AG04449 (cell line): ENCODE measurements at regions not wholly inside any gene's neighbourhood (a gene's known extent, or its start where the extent isn't known, plus 50 kb on each side); places are given as distances from the start of the nearest gene placed in this dataset.

ENCODE experiments used
- CTCF ChIA-PET: fragments of 350-600 bp; formaldehyde crosslinking; extraction: SDS; loops from one replicate; lab custom pipeline; 2021; ENCODE audit warnings: antibody characterized with exemption; lab: Yijun Ruan, JAX
- POLR2A ChIA-PET: fragments of 400-600, 350-600 bp; formaldehyde crosslinking; extraction: SDS; loops from one replicate; lab custom pipeline; 2020; ENCODE audit warnings: antibody characterized with exemption, inconsistent platforms; lab: Yijun Ruan, JAX
- DNase-seq: peaks from one replicate; pipeline ENCODE4 v3.0.0-alpha.2; 2010; ENCODE audit warnings: low read depth, low spot score
- H3K4me3 ChIP-seq: 2 replicates; pipeline ENCODE4 v1.5.1; 2011; ENCODE audit warnings: low read depth, mild to moderate bottlenecking, control low read depth, low read length
- CTCF ChIP-seq: IDR thresholded peaks from one replicate; pipeline ENCODE4 v1.5.1; 2011; ENCODE audit warnings: mild to moderate bottlenecking, moderate library complexity, low read length, control low read depth, inconsistent platforms; ENCODE audit not compliant: insufficient read depth; ENCODE audit errors: missing control alignments

DNA sequence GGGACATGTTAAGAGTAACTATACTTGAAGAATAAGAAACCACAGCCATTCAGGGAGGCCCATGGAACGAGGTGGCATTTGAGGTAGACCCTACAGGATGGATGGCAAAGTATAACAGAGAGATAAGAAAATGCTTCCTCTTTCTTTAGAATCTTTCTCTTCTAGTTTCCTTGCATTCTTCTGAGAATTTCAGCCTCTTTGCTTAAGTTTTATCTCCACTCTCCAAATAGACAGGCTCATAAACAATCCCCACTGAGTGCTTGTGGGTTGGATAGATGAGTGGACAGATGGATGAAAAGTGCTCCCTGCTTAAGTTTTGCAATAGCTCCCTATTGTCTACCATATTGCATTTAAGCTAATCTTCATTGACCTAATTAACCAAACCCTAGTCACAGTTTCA, 103.7 kb downstream of the MEX3B start:
- no peak for TF ChIP-seq CTCF
- ChIA-PET POLR2A (no interaction called here), CTCF (interaction anchor here (4.1 kb wide), 1 partner anchor 461 kb away, joined by 21 read pairs; no protein-coding TSS in a partner anchor)
- H3K4me3 ChIP-seq = no peak overlapping the region
- DNase-seq = no peak

GRCh38 chr15:81941479-81941878, 104.3 kb downstream of the MEX3B start:
- POLR2A ChIA-PET = interaction anchor here (0.7 kb wide), 1 partner anchor 191 kb away, joined by 3 read pairs; no protein-coding TSS in a partner anchor
- CTCF ChIA-PET = interaction anchor here (0.9 to 4.1 kb wide), 5 partner anchors 9 to 531 kb away, joined by 3 to 21 read pairs (median 14); no protein-coding TSS in a partner anchor
- TF ChIP-seq CTCF = no peak
- H3K4me3 ChIP-seq = no peak overlapping the region
- DNase-seq = no peak

DNA sequence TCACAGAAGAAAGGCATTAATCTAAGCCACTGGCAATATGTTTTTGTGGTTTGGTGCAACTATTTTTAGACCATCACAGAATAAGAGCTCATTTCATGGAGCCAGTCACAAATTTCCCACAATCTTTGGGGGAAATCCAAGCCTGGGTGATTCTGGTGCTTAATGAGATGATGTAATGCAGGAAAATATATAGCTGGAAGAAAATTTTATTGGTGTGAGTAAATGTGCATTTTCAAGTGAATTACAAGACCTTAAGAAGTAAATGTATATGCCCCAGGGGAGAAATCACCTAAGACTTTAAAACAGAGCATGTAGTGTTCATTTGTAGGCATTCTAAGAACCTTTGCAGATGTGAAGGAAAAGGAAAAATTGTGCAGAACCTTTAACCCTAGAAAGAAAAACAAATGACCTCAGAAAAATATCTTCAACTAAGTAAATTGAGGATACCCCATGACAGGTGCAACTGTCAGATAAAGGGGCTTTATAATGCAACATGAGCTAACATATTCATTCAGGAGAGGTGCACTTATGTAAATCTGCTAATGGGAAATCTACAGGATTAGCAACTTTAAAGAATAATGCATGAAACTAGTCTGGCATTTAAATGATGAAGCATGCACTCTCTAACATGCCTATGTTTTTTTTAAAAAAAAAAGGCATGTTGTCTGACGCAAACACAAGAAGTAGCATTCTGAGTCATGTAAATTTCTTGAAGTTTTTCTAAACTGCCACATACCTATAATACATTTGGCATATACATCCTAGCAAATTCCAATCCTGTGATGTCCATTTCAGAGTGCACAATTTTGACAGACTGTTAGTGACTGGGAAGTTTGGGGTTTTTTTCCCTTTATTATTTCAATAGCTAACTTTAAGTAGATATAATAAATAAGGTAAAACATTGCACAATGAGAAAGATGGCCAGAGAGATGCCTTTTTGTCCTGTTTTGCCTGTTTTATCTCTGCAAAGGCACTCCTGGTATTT, 105.1 kb downstream of the MEX3B start:
- TF ChIP-seq CTCF = no peak
- ChIA-PET CTCF (interaction anchor here (0.6 to 4.1 kb wide), 14 partner anchors 8 to 530 kb away, joined by 3 to 21 read pairs (median 4); no protein-coding TSS in a partner anchor), POLR2A (interaction anchor here (0.7 to 1.4 kb wide), 3 partner anchors 105 to 192 kb away, joined by 3 to 4 read pairs (median 3); partner anchors contain the start of gene MEX3B)
- DNase-seq = peak; percentile 88
- H3K4me3 ChIP-seq = no peak overlapping the region

GRCh38 chr15:81939604-81940440, 106.0 kb downstream of the MEX3B start:
- CTCF ChIA-PET = interaction anchor here (0.6 to 4.1 kb wide), 13 partner anchors 9 to 529 kb away, joined by 3 to 21 read pairs (median 4); no protein-coding TSS in a partner anchor
- H3K4me3 ChIP-seq = no peak overlapping the region
- no peak for DNase-seq
- TF ChIP-seq CTCF = peak; percentile 38
- POLR2A ChIA-PET = interaction anchor here (0.7 to 1.4 kb wide), 2 partner anchors 106 to 166 kb away, joined by 3 to 4 read pairs; partner anchors contain the start of gene MEX3B

DNA sequence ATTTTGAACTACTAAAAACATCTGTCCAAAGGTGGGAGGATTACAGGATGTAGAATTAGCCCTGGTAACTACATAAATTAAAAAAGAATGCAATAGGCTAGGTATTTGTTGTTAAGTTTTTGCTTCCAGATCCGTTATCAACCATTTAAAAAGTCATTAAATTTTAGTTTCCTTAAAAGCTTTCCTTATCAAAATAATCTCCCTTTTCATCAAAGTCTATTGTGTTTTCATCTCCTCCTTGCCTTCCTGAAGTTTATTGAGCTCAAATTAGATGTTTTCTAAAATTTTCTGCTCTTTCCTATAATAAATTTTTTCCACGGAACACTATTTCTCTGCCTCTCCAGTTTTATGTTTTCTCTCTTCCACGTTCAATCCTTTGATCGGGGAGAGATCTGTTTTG, 108.6 kb downstream of the MEX3B start:
- H3K4me3 ChIP-seq = no peak overlapping the region
- ChIA-PET CTCF (interaction anchor here (0.8 to 1.4 kb wide), 3 partner anchors 15 to 455 kb away, joined by 3 to 4 read pairs (median 4); no protein-coding TSS in a partner anchor), POLR2A (no interaction called here)
- DNase-seq = no peak
- TF ChIP-seq CTCF = no peak
